K562 (cell line): ENCODE measurements at regions not wholly inside any gene's neighbourhood (a gene's known extent, or its start where the extent isn't known, plus 50 kb on each side); places are given as distances from the start of the nearest gene placed in this dataset.

Experiments
- ATAC-seq: fragments of 200-7000 bp; cut with Tn5 transposase; 3 replicates; pipeline ENCODE4 v1.9.1; 2020; ENCODE audit warnings: moderate library complexity
- BruUV-seq: library from RNA; stranded (reverse); fragments of 400-500 nt; replicated peaks from 2 replicates; lab custom pipeline; 2021; lab: Mats Ljungman, UMichigan
- CTCF ChIA-PET: fragments of 300-600 bp; formaldehyde crosslinking; extraction: SDS; loops from one replicate; lab custom pipeline; 2021; ENCODE audit warnings: low intra/inter-chr PET ratio; lab: Yijun Ruan, JAX
- POLR2A ChIA-PET: fragments of 300-600, 350-650 bp; sonication (Branson Sonifier 250); formaldehyde crosslinking; extraction: SDS; loops from one replicate; lab custom pipeline; 2021; ENCODE audit warnings: antibody characterized with exemption, inconsistent platforms; lab: Yijun Ruan, JAX
- DNase-seq, 4 experiments: peaks; one replicate each; pipeline versions ENCODE4 v3.0.0 to v3.0.0-alpha.2; 2011 to 2018; ENCODE audit warnings: low spot score in 3 of 4, mixed read lengths in 3 of 4; ENCODE audit errors: extremely low read depth in 1 of 4
- FAIRE-seq: peaks from 2 replicates; lab custom pipeline; 2011; peaks lifted over from hg19 to GRCh38; lab: Jason Lieb, UNC
- H2AFZ ChIP-seq: 2 replicates; pipeline ENCODE4 v1.6.0; 2011; ENCODE audit warnings: low read depth, low read length, control low read depth, inconsistent platforms
- H3K27ac ChIP-seq: fragments of 200-600 bp; 3 replicates; pipeline ENCODE4 v1.8.0; 2011; ENCODE audit warnings: low read depth, mild to moderate bottlenecking, control low read depth, inconsistent platforms, low read length, moderate library complexity, mixed read lengths; ENCODE audit errors: extremely low read depth
- H3K27me3 ChIP-seq, 2 experiments: fragments of 300-600 bp in 1 of 2; 2 replicates in 1 of 2; 3 replicates in 1 of 2; pipeline versions ENCODE4 v1.6.0 to v1.8.0; 2011; ENCODE audit warnings: inconsistent platforms in 2 of 2, low read length in 2 of 2, mild to moderate bottlenecking in 1 of 2, mixed read lengths in 1 of 2, moderate library complexity in 1 of 2; ENCODE audit not compliant: control insufficient read depth in 2 of 2, insufficient read depth in 2 of 2
- H3K36me3 ChIP-seq: fragments of 300-600 bp; 3 replicates; pipeline ENCODE4 v1.8.0; 2011; ENCODE audit warnings: mild to moderate bottlenecking, low read length, inconsistent platforms; ENCODE audit not compliant: control insufficient read depth, insufficient read depth
- H3K4me1 ChIP-seq, 2 experiments: fragments of 200-600 bp in 1 of 2; replicated peaks in 1 of 2; 2 replicates in 1 of 2; 3 replicates in 1 of 2; pipeline versions ENCODE4 v1.5.1 to v1.8.0; 2011; ENCODE audit warnings: inconsistent platforms in 2 of 2, low read length in 2 of 2, mild to moderate bottlenecking in 1 of 2, mixed read lengths in 1 of 2, moderate library complexity in 1 of 2; ENCODE audit not compliant: control insufficient read depth in 2 of 2, insufficient read depth in 2 of 2
- H3K4me2 ChIP-seq: 2 replicates; pipeline ENCODE4 v1.6.1; 2011; ENCODE audit warnings: low read length, control low read depth, inconsistent platforms, mixed read lengths; ENCODE audit not compliant: insufficient read depth
- H3K4me3 ChIP-seq: fragments of 200-600 bp; sonication (generic), shearing (Covaris generic); 2 replicates; pipeline ENCODE4 v1.5.1; 2016; ENCODE audit warnings: control low read depth, inconsistent platforms
- H3K79me2 ChIP-seq: fragments of 200-600 bp; 3 replicates; pipeline ENCODE4 v1.8.0; 2011; ENCODE audit warnings: low read length, inconsistent platforms; ENCODE audit not compliant: control insufficient read depth, insufficient read depth
- H3K9ac ChIP-seq, 2 experiments: 2 replicates each; pipeline versions ENCODE4 v1.6.0 to v1.6.1; 2011; ENCODE audit warnings: low read depth in 2 of 2, low read length in 2 of 2, control low read depth in 1 of 2, inconsistent platforms in 1 of 2, mild to moderate bottlenecking in 1 of 2, mixed read lengths in 1 of 2; ENCODE audit not compliant: insufficient read depth in 1 of 2
- H3K9me1 ChIP-seq: one replicate; pipeline ENCODE4 v1.6.0; 2011; ENCODE audit warnings: inconsistent platforms, mild to moderate bottlenecking, low read length, moderate library complexity; ENCODE audit not compliant: control insufficient read depth, insufficient read depth
- H3K9me3 ChIP-seq: replicated peaks from 2 replicates; pipeline ENCODE4 v1.5.1; 2011; ENCODE audit warnings: low read depth, low read length, inconsistent platforms; ENCODE audit not compliant: control insufficient read depth, insufficient read depth
- H4K20me1 ChIP-seq: replicated peaks from 2 replicates; pipeline ENCODE4 v1.6.1; 2011; ENCODE audit warnings: low read length, inconsistent platforms, mixed read lengths; ENCODE audit not compliant: control insufficient read depth, insufficient read depth
- PML ChIP-seq: IDR thresholded peaks from 2 replicates; pipeline ENCODE4 v1.6.1; 2012; ENCODE audit warnings: low read length, inconsistent platforms
- POLR3G ChIP-seq: IDR thresholded peaks from 2 replicates; pipeline ENCODE4 v1.6.1; 2011; ENCODE audit not compliant: insufficient read length, insufficient replicate concordance; ENCODE audit errors: extremely low read depth
- ZNF609 ChIP-seq: sonication (generic); formaldehyde crosslinking; IDR thresholded peaks from 2 replicates; pipeline ENCODE4 v1.8.1; 2023; ENCODE audit warnings: missing genetic modification reagents, mild to moderate bottlenecking, borderline replicate concordance
- WGBS: fragments of 100-300 bp; shearing (Covaris generic); methylation state at CpG from one replicate; pipeline ENCODE4 v1.1.6; 2016; ENCODE audit warnings: low coverage, mixed read lengths; ENCODE audit not compliant: insufficient coverage; ENCODE audit errors: missing lambda C conversion rate; 5-methylcytosine and 5-hydroxymethylcytosine counted together
- in situ Hi-C: fragments of 300-500 bp; cut with MboI; formaldehyde crosslinking; loops from 4 replicates; pipeline ENCODE4 v1.15.0; 2018; ENCODE audit warnings: inconsistent platforms, mixed read lengths
- intact Hi-C: fragments of 100-400 bp; cut with micrococcal nuclease; formaldehyde crosslinking; loops from 2 replicates; pipeline ENCODE4 v1.14.2; 2022
- TF ChIP-seq, protein P1 (sequence below): fragments of 450-650 bp; IDR thresholded peaks from 2 replicates; pipeline ENCODE4 v1.6.1; 2014; ENCODE audit warnings: low read depth, mild to moderate bottlenecking, moderate library complexity, borderline replicate concordance

GRCh38 chr6:93574299-93574698, 154.9 kb upstream of the EPHA7 start (continued):
- TF ChIP-seq, protein P1, sequence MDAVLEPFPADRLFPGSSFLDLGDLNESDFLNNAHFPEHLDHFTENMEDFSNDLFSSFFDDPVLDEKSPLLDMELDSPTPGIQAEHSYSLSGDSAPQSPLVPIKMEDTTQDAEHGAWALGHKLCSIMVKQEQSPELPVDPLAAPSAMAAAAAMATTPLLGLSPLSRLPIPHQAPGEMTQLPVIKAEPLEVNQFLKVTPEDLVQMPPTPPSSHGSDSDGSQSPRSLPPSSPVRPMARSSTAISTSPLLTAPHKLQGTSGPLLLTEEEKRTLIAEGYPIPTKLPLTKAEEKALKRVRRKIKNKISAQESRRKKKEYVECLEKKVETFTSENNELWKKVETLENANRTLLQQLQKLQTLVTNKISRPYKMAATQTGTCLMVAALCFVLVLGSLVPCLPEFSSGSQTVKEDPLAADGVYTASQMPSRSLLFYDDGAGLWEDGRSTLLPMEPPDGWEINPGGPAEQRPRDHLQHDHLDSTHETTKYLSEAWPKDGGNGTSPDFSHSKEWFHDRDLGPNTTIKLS, result no peak
- no peak for TF ChIP-seq POLR3G

GRCh38 chr6:93571346-93571745, 152.0 kb upstream of the EPHA7 start:
- no peaks in the 10 kb centered on the region for H4K20me1 ChIP-seq
- H3K36me3 ChIP-seq, result no peaks in the 10 kb centered on the region
- H2AFZ ChIP-seq, result no peak overlapping the region
- no peak overlapping the region for H3K27ac ChIP-seq
- ATAC-seq (no peak), FAIRE-seq (no peak), DNase-seq (no peak)
- no TSS peak for BruUV-seq
- no peaks in the 10 kb centered on the region for H3K9me3 ChIP-seq
- POLR2A ChIA-PET, result no interaction called here
- no peaks in the 10 kb centered on the region for H3K27me3 ChIP-seq
- no peak overlapping the region for H3K4me3 ChIP-seq
- no peaks in the 10 kb centered on the region for H3K4me1 ChIP-seq
- TF ChIP-seq PML (no peak), ZNF609 (no peak)
- no peak overlapping the region for H3K9ac ChIP-seq
- H3K9me1 ChIP-seq, result no peaks in the 10 kb centered on the region
- WGBS, result 0% methylated on average over 1 of the region's 1 CpG
- CTCF ChIA-PET, result interaction anchor here (0.7 kb wide), 1 partner anchor 474 kb away, joined by 3 read pairs; no protein-coding TSS in a partner anchor
- in situ Hi-C loops, result no loop called here
- H3K79me2 ChIP-seq, result no peaks in the 10 kb centered on the region
- intact Hi-C loops, result no loop called here
- H3K4me2 ChIP-seq, result no peak overlapping the region
